Trophoblast cell (in vitro differentiated cells and primary cell): ENCODE measurements at regions not wholly inside any gene's neighbourhood (a gene's known extent, or its start where the extent isn't known, plus 50 kb on each side); places are given as distances from the start of the nearest gene placed in this dataset.

Experiments
- DNase-seq, 2 donors: peaks; one replicate each; pipeline ENCODE4 v3.0.0-alpha.2; 2016
- H2AFZ ChIP-seq: 2 replicates; pipeline ENCODE4 v1.6.1; 2013; ENCODE audit warnings: low read length, moderate library complexity, mild to moderate bottlenecking; ENCODE audit not compliant: insufficient read depth, poor library complexity
- H2AK5ac ChIP-seq: 2 replicates; pipeline ENCODE4 v1.6.1; 2013; ENCODE audit warnings: mild to moderate bottlenecking, low read length
- H2BK120ac ChIP-seq: 2 replicates; pipeline ENCODE4 v1.6.1; 2013; ENCODE audit warnings: low read length, mild to moderate bottlenecking, moderate library complexity; ENCODE audit not compliant: insufficient read depth, poor library complexity
- H2BK12ac ChIP-seq: 2 replicates; pipeline ENCODE4 v1.6.1; 2013; ENCODE audit warnings: mild to moderate bottlenecking, low read length, moderate library complexity
- H2BK5ac ChIP-seq: 2 replicates; pipeline ENCODE4 v1.6.1; 2013; ENCODE audit warnings: low read length, low read depth, moderate library complexity, mild to moderate bottlenecking; ENCODE audit not compliant: poor library complexity
- H3K14ac ChIP-seq: 2 replicates; pipeline ENCODE4 v1.6.1; 2013; ENCODE audit warnings: mild to moderate bottlenecking, low read length
- H3K18ac ChIP-seq: 2 replicates; pipeline ENCODE4 v1.6.1; 2013; ENCODE audit warnings: mild to moderate bottlenecking, low read length
- H3K23ac ChIP-seq: 2 replicates; pipeline ENCODE4 v1.6.1; 2013; ENCODE audit warnings: low read length
- H3K27ac ChIP-seq: 2 replicates; pipeline ENCODE4 v1.5.1; 2013; ENCODE audit warnings: low read depth, mild to moderate bottlenecking, inconsistent platforms, low read length, moderate library complexity
- H3K27me3 ChIP-seq: 2 replicates; pipeline ENCODE4 v1.6.1; 2013; ENCODE audit warnings: inconsistent platforms, mild to moderate bottlenecking, low read length, moderate library complexity; ENCODE audit not compliant: insufficient read depth
- H3K36me3 ChIP-seq, 2 experiments: 1 replicate in 1 of 2; 2 replicates in 1 of 2; pipeline ENCODE4 v1.6.1; 2013; ENCODE audit warnings: low read length in 2 of 2, mild to moderate bottlenecking in 2 of 2, moderate library complexity in 1 of 2; ENCODE audit not compliant: insufficient read depth in 2 of 2, control insufficient read depth in 1 of 2
- H3K4ac ChIP-seq: 2 replicates; pipeline ENCODE4 v1.6.1; 2013; ENCODE audit warnings: low read depth, mild to moderate bottlenecking, low read length, moderate library complexity
- H3K4me1 ChIP-seq, 2 experiments: 1 replicate in 1 of 2; 2 replicates in 1 of 2; pipeline ENCODE4 v1.6.1; 2013; ENCODE audit warnings: low read length in 2 of 2, mild to moderate bottlenecking in 2 of 2, moderate library complexity in 1 of 2; ENCODE audit not compliant: insufficient read depth in 2 of 2, control insufficient read depth in 1 of 2
- H3K4me2 ChIP-seq: 2 replicates; pipeline ENCODE4 v1.6.1; 2013; ENCODE audit warnings: inconsistent platforms, mild to moderate bottlenecking, low read length, moderate library complexity
- H3K4me3 ChIP-seq: 2 replicates; pipeline ENCODE4 v1.5.1; 2013; ENCODE audit warnings: mild to moderate bottlenecking, low read depth, low read length, inconsistent platforms
- H3K79me1 ChIP-seq: one replicate; pipeline ENCODE4 v1.6.1; 2013; ENCODE audit warnings: low read length
- H3K79me2 ChIP-seq: 2 replicates; pipeline ENCODE4 v1.6.1; 2013; ENCODE audit warnings: low read length, mild to moderate bottlenecking; ENCODE audit not compliant: control insufficient read depth, insufficient read depth, poor library complexity
- H3K9ac ChIP-seq: 2 replicates; pipeline ENCODE4 v1.6.1; 2013; ENCODE audit warnings: mild to moderate bottlenecking, low read length
- H3K9me3 ChIP-seq: 2 replicates; pipeline ENCODE4 v1.6.1; 2013; ENCODE audit warnings: low read depth, mild to moderate bottlenecking, control low read depth, inconsistent platforms, low read length; ENCODE audit not compliant: insufficient read depth
- H4K12ac ChIP-seq: 2 replicates; pipeline ENCODE4 v1.6.1; 2013; ENCODE audit warnings: low read depth, mild to moderate bottlenecking, low read length, moderate library complexity
- H4K8ac ChIP-seq: 2 replicates; pipeline ENCODE4 v1.6.1; 2013; ENCODE audit warnings: low read depth, mild to moderate bottlenecking, low read length, moderate library complexity
- H4K91ac ChIP-seq: one replicate; pipeline ENCODE4 v1.6.1; 2013; ENCODE audit warnings: low read depth, mild to moderate bottlenecking, low read length, moderate library complexity
- WGBS: extraction: QIAGEN DNeasy Blood & Tissue Kit; methylation state at CpG from one replicate; pipeline ENCODE4 v1.1.7; 2013; ENCODE audit warnings: missing lambda C conversion rate; ENCODE audit not compliant: insufficient read length, insufficient coverage; ENCODE audit errors: extremely low coverage; 5-methylcytosine and 5-hydroxymethylcytosine counted together

DNA sequence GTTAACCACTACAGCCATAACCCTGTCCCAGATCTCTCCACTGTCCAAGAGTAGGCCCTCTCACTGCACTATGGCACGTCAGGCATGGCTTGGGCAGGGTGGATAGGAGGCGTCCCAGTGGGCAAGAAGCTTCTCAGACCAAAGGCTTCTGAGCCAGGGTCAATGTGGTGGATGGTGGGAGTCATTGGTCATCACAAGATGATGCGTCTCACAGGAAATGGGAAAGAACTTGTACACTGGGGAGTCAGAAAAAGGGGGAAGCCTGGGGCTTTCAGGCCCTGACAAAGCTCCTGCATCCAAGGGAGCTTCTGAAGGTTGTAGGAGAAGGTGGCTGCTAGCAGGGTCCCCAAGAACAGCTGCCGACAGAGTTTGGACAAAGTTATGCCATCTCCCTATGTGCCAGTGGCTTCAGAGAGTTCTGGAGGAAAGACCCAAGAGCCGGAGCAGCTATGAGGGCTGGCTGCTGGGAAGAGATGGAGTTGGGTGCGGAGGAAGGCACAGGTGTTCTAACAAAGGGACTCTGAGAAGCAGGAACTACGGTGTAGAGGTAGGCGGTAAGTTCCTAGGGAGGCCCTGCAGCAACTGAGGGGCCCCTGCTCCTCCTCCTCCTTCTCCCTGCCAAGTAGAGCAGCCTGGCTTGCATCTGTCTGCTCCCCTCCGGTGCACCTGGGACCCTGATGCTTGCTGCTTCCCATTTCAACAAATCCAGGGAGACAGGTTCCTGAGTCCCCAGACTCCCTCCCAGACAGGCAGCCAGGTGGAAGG is 81.1 kb downstream of the ARL6IP4 start:
- Histone ChIP-seq H3K27ac (no peak overlapping the region), H3K79me1 (no peaks in the 10 kb centered on the region), H2AK5ac (no peak overlapping the region), H4K8ac (no peak overlapping the region), H2BK120ac (no peak overlapping the region), H3K9me3 (no peaks in the 10 kb centered on the region), H3K79me2 (no peaks in the 10 kb centered on the region), H3K9ac (no peak overlapping the region), H3K4ac (no peak overlapping the region), H3K23ac (no peak overlapping the region), H4K91ac (no peak overlapping the region), H4K12ac (no peak overlapping the region), H2BK12ac (no peak overlapping the region), H2AFZ (no peak overlapping the region), H3K4me1 (peaks cover 4 to 6% of the 10 kb centered on the region in 2 experiments), H3K27me3 (no peaks in the 10 kb centered on the region), H3K18ac (no peak overlapping the region), H2BK5ac (no peak overlapping the region), H3K36me3 (no peaks in the 10 kb centered on the region), H3K4me2 (no peak overlapping the region), H3K4me3 (no peak overlapping the region), H3K14ac (no peak overlapping the region)
- WGBS = no CpG with 5 or more reads among the region's 9 CpGs
- no peak for DNase-seq

DNA sequence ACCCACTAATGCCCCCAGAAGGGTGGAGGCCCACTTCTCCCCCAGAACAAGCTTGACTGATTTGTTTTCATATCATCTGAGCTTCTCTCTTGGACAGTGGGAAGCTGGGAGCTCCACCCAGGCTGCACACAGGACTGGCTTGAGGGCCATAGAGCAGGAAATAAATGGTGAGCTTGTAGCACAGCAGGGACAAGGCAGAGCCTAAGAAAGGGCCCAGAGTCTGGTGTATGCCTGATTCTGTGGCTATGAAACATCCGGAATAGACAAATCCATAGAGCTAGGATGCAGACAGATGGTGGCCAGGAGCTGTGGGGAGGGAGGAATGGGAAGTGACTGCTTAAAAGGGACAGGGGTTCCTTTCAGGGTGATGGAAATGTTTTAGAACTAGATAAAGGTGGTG is 79.0 kb downstream of the ARL6IP4 start:
- no peaks in the 10 kb centered on the region for H3K36me3 ChIP-seq
- H3K79me1 ChIP-seq = no peaks in the 10 kb centered on the region
- no peak for DNase-seq
- no peak overlapping the region for H3K14ac ChIP-seq
- no peak overlapping the region for H2AFZ ChIP-seq
- H2AK5ac ChIP-seq = no peak overlapping the region
- H3K79me2 ChIP-seq = no peaks in the 10 kb centered on the region
- no peak overlapping the region for H4K8ac ChIP-seq
- no peaks in the 10 kb centered on the region for H3K9me3 ChIP-seq
- no peak overlapping the region for H2BK12ac ChIP-seq
- no peak overlapping the region for H2BK5ac ChIP-seq
- H3K23ac ChIP-seq = no peak overlapping the region
- no peaks in the 10 kb centered on the region for H3K27me3 ChIP-seq
- H4K91ac ChIP-seq = no peak overlapping the region
- no peak overlapping the region for H3K27ac ChIP-seq
- no peak overlapping the region for H4K12ac ChIP-seq
- H3K18ac ChIP-seq = no peak overlapping the region
- H3K4me3 ChIP-seq = no peak overlapping the region
- no peak overlapping the region for H2BK120ac ChIP-seq
- WGBS = no CpG with 5 or more reads among the region's 1 CpG
- no peak overlapping the region for H3K9ac ChIP-seq
- H3K4me2 ChIP-seq = no peak overlapping the region
- no peak overlapping the region for H3K4ac ChIP-seq
- H3K4me1 ChIP-seq = peaks cover 6 to 11% of the 10 kb centered on the region in 2 experiments

DNA sequence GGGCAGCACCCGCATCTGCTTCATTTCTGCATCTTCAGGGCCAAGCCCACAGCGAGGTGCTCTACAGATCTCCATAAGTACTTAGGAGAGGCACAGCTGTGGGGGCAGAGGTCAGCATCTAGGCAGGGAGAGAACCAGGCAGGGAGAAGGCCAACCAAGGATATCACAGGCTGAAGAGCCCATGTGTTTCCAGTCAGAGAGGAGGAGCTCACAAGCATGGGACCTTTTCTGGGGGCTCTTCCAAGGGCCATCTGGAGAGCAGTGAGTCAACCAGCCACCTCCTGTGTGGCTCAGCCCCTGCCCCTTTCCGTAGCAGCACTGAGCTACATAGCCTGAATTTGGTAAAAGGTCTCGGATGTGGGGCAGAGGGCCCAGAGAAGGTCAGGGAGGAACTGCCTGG is 78.5 kb downstream of the ARL6IP4 start:
- H3K14ac ChIP-seq = no peak overlapping the region
- H3K27ac ChIP-seq = no peak overlapping the region
- H3K23ac ChIP-seq = no peak overlapping the region
- H3K9me3 ChIP-seq = no peaks in the 10 kb centered on the region
- peaks cover 6 to 11% of the 10 kb centered on the region in 2 experiments for H3K4me1 ChIP-seq
- no peaks in the 10 kb centered on the region for H3K79me2 ChIP-seq
- WGBS = no CpG with 5 or more reads among the region's 4 CpGs
- no peak overlapping the region for H3K18ac ChIP-seq
- no peak overlapping the region for H3K4me3 ChIP-seq
- H3K36me3 ChIP-seq = no peaks in the 10 kb centered on the region
- H4K8ac ChIP-seq = no peak overlapping the region
- H2AK5ac ChIP-seq = no peak overlapping the region
- H2BK12ac ChIP-seq = no peak overlapping the region
- no peak overlapping the region for H2BK5ac ChIP-seq
- no peak overlapping the region for H3K9ac ChIP-seq
- no peak overlapping the region for H2AFZ ChIP-seq
- H4K91ac ChIP-seq = no peak overlapping the region
- H3K27me3 ChIP-seq = no peaks in the 10 kb centered on the region
- H4K12ac ChIP-seq = no peak overlapping the region
- H2BK120ac ChIP-seq = no peak overlapping the region
- H3K4ac ChIP-seq = no peak overlapping the region
- no peaks in the 10 kb centered on the region for H3K79me1 ChIP-seq
- peak; percentile 81 to 85 for DNase-seq
- no peak overlapping the region for H3K4me2 ChIP-seq

DNA sequence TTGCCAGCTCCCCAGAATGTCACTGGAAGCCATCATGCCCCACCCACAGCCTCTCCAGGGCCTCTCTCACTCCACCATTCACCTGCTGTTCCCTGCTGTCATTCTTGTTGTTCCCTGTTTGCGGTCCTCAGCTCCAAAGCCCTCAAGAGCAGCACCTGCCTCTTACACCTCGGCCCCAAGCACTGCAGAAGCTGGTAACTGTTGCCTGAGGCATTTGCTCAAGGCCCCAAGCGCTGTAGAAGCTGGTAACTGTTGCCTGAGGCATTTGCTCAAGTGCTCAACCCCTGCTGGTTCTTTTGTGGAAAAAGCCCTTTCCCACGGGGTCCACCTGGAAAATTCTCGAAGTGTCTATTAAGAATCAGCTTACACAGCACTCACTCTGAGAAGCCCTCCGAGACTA is 78.0 kb downstream of the ARL6IP4 start:
- Histone ChIP-seq H3K23ac (no peak overlapping the region), H2BK120ac (no peak overlapping the region)
- no CpG with 5 or more reads among the region's 6 CpGs for WGBS

More for the DNA sequence above, 78.0 kb downstream of the ARL6IP4 start:
- Histone ChIP-seq H3K36me3 (no peaks in the 10 kb centered on the region), H3K27ac (no peak overlapping the region), H3K4ac (no peak overlapping the region), H3K9me3 (no peaks in the 10 kb centered on the region), H3K79me1 (no peaks in the 10 kb centered on the region), H2AK5ac (no peak overlapping the region), H3K4me2 (no peak overlapping the region), H3K14ac (no peak overlapping the region), H3K9ac (no peak overlapping the region), H3K4me3 (no peak overlapping the region), H3K27me3 (no peaks in the 10 kb centered on the region), H4K91ac (no peak overlapping the region), H3K18ac (no peak overlapping the region), H4K12ac (no peak overlapping the region), H2BK12ac (no peak overlapping the region), H3K79me2 (no peaks in the 10 kb centered on the region), H4K8ac (no peak overlapping the region), H2BK5ac (no peak overlapping the region), H2AFZ (no peak overlapping the region), H3K4me1 (peaks cover 6 to 11% of the 10 kb centered on the region in 2 experiments)
- peak; percentile 87 to 95 for DNase-seq
